Putamen (tissue), 1 donor: ENCODE measurements at regions not wholly inside any gene's neighbourhood (a gene's known extent, or its start where the extent isn't known, plus 50 kb on each side); places are given as distances from the start of the nearest gene placed in this dataset.
"Not testable (repeated sequence)": the region's sequence is repeated elsewhere in the genome, so short reads cannot be mapped to it uniquely, and the experiment has no call there.

Source experiments
- DNase-seq: peaks from one replicate; pipeline ENCODE4 v3.0.0-alpha.2; 2016; ENCODE audit warnings: low spot score

DNA sequence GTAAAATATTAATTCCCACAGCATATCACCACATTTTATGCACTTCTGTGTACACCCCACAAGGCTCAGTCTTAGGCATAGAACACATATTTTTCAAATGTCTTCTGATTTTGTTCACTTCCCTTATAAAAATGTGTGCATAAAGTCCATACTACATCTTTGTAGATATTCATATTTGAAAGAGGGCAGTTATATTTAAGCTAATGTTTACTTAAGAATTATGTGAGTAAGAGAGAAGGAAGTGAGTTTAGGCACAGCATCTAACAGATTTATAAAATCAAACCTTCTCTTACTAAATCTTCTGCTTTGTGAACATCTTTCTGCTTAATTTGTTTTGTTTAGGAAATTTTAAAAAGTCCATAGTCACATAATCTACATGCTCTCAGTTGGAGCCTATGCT, 648.1 kb downstream of the FSCB start:
- DNase-seq = no peak

DNA sequence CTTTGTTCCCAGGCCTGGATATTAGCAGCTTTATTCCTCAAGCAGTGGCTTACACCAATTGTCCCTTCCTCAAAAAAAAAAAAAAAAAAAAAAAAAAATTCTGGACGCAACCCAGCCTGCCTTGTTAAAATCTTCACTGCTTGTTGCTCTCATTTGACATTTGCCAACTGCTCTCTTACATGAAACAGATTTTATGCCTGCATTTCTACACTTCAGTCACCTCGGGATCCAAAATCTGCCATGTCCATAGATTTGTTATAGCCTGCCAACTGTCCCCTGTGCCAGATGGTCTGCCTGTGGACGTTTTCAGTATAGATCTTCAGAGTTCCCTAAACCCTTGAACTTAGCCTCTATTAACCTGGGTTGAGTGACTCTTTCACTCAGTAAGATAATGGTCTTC, 651.5 kb downstream of the FSCB start:
- no peak for DNase-seq

DNA sequence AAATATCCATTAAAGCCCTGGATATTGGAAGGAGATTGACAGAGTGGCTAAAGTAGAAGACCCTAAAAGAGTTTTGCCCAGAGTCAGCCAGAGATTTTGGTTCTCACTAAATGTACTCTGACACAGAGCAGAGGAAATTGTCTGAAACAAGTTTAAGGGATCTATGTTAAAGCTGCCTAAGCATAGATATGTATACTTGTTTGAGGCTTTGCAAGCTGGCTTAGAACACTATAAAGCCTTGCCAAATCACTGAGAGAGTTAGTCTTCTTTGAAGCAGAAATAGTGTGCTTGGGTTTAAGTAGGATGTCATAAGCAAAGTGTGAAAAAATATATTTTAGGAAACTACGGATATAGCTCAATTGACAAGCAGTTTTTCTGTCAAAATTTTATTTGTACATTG, 653.5 kb downstream of the FSCB start:
- DNase-seq = no peak

DNA sequence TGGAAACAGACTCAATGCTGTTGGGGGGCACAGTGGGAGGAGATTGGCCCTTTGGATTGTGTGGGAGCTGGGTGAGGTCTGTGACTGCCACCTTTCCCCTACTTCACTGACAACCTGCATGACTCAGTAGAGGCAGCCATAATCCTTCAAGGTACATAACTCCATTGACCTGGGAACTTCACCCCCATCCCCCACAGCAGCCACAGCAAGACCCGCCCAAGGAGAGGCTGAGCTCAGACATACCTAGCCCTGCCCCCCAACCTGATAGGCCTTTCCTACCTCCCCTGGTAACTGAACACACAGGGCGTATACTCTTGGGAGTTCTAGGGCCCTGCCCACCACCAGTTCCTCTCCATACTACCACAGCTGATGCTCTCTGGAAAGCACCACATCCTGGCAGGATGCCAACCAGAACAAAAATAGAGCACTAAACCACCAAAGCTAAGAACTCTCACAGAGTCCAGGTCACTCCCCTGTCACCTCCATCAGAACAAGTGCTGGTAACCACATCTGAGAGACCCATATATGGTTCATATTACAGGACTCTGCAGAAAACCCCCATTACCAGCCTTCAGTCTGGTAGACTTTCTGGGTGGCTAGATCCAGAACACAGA, 703.9 kb downstream of the FSCB start:
- DNase-seq = no peak

DNA sequence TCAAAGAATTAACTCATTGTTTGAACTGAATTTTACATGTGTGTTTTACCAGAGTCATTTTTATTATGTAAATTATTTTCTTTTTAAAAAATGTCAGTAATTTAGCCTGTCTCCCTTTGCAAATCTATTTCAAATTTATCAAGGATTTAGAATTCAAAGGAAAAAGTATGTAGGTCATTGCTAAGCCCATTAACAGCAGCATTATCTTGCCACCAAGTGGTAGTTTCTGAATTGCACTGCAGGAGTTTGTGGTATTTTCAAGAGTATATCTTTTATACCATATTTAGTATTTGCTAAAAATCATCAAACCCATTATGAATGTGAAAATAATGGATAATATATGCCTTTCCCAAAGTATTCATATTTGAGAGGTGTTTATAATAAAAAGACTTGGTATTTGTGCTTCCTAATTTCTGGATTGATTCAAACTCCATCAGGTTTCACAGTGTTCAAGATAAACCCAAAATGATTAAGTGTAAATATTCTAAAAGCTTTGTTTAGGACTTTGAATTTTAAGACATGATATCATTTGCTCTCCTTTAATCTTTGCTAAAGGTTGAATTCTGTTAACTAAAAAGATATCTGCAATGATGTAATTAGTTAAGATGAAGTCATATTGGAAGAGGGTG, 711.4 kb downstream of the FSCB start:
- peak; percentile 8 for DNase-seq

DNA sequence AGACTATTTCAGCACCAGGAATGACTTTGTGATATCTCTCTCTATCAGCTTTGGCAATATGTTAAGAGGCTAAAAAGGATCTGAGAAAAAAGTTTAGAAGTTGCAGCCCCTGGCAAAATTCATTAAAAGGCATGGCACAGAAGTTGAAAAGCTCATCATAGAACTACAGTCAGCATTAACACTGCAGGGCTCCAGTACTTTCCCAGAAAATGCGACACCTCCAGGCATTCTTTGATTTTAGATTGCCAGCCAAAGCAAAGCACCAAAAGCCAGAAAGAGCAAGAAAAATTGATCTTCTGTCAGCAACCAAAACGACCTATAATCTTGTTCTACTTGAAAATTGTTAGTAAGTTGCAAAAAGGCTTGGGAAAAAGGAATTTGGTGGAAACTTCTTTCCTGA, 713.5 kb downstream of the FSCB start:
- no peak for DNase-seq

DNA sequence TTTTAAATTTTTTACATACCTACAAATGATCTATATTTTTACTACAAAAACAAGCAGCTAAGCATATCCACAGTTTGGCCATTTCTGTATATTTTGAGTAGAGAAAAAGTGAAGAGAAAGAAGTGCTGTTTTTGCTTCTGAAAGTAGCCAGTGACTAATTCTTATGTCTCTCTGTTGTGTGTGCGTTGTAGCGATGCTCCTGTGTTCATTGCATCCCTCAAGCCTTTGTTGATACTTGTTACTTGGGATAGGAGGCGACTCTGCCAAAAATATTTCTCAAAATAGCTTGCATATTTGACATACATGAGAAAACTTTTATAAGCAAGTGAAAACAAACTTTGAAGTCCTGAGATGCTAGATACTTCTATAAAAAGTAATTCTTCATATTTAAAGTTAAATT, 714.1 kb downstream of the FSCB start:
- DNase-seq = no peak

DNA sequence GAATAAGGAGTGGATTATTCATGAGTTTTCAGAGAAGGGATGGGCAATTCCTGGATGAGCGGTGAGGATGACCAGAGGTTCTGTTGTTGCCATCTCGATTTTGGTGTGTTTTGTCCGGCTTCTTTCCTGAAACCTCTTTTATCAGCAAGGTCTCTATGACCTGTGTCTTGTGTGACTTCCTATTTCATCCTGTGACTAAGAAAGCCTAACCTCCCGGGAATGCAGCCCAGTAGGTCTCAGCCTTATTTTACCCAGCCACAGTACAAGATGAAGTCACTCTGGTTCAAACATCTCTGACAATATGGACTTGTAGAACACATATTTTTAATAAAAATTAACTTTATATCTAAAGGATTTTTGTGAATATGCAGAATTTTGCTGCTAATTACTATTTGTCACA, 716.4 kb downstream of the FSCB start:
- DNase-seq = no peak

DNA sequence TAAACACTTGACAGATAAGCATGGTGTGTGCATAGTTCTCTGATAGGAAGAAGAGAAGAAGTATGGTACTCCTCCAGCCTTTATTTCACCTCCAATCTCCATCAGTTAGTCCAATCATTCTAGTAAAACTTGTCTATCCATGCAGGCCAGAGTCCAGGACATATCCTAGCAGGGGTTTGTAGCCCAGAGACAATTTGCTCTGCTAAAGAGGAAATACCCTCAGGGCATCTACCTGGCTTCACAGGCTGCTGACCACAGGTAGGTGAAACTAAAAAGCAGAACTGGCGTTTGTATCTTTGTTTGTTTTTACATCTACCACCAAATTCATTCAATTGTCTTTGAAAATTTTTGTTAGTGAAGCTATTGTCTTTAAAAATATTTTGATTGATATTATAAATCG, 717.6 kb downstream of the FSCB start:
- DNase-seq = no peak

DNA sequence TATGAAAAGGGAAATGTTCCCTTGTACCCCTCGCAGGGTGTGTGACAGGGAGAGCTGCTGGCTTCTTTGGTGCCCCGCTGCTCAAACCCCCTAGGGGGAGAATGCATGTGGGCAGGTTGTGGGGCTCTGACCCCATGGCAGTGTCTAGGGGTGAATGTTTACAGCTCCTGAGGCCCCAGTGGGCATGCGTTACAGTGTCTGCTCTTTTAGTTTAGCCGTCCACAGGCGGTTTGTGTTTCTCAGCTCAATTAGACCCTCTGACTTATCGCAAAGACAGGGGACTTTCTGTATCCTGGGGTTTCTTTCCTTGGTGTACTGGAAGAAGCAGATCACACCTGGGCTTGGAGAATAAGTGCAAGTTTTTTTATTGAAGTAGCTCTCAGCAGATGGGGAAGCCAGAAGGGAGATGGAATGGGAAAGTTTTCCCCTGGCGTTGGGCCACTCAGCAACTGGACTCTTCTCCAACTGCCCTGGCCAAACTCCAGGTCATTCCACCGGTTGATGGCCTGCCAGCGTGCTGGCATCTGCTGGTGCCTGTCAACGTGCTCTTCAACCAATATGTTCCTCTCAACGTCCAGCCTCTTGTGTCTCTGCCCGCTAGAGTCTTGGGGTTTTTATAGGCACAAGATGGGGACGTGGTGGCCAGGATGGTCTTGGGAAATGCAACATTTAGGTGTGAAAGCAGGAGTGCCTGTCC, 720.9 kb downstream of the FSCB start:
- no peak for DNase-seq

DNA sequence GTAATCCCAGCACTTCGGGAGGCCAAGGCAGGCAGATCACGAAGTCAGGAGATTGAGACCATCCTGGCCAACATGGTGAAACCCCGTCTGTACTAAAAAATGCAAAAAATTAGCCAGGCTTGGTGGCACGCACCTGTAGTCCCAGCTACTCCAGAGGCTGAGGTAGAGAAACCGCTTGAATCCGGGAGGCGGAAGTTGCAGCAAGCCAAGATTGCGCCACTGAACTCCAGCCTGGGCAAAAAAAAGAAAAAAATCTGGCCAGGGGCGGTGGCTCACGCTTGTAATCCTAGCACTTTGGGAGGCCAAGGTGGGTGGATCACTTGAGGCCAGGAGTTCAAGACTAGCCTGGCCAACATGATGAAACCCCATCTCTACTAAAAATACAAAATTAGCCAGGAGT, 722.7 kb downstream of the FSCB start:
- not testable (repeated sequence) for DNase-seq

DNA sequence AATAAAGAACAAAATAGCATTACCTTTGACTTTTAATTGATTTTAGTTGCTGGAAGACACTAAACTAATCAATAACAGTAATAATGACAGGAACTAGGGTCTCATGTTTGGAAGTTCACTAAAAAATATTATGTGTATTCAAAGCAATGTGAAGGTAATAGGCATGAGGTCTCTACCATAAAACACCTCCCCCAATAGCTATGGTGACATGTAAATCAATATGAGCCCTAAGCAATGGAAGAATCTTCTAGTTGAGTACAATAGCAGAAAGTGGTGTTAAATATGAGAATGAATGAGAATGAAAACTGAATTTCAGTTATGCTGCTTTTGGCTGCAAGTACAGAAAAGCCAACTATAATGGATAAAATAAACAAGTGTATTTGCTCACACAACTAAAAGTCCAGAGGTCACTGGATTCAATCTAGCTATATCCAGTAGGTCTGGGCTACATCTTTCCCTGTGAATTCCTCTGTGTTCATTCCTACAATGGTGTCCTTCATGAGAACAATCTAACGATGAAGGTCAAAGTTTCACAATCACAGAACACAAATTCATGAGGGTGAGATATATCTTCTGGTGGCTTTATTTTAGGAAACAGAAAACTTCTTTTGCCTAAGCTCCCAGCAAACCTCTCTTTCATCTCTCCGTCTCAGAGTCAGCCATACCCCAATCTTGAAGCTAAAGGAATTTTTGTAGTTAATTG, 728.0 kb downstream of the FSCB start:
- DNase-seq = no peak

DNA sequence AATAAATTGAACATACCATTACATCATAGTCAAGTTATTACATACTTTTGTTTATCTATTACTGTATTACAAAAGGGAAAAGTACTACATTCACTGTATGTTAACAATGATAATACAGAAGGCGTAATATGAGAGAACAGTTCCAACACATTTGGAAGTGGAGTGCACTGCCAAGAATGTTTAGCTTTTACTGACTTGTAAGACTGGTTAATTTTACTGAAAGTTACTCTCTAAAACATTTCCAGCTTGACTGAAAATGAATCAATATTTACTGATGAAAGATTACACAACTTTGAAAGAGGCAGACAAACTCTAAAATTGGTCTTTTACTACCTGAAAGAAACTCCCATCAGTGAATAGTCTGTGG, 728.5 kb downstream of the FSCB start:
- no peak for DNase-seq

DNA sequence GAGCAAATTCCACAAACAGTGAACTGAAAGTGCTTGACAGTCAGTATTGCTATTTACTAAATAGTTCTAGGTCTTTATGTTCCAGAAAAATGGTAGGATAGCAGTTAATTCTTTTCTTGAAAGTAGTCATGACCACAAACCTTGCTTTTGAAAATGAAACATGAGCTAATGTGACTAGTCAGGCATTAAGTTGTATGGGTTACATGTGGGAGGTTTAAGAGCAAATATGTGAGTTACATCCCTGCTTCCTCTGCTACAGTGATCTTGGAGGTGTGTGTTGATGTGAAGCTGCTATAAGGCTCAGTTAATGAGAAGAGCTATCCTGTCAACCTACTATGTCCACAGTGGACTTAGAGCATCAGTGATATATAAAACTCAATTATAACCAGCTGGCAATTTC, 741.6 kb downstream of the FSCB start:
- DNase-seq = no peak

DNA sequence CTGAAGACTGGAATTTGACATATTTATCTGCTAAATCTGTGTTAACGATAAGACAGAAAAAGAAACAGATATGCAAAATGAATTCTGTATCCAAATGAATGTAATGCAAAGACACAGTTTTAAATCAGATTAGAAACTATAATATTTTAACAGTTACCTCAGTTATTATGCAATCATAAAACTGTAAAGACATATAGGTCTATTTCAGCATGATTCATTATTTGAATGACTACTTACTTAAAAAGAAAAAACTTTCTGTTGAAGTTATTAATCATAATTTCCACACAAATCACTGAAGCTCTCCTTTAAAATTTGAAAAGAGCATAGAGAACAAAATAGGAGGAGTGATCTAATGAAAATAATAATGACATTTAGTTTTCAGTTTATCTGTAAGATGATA, 742.6 kb downstream of the FSCB start:
- no peak for DNase-seq

DNA sequence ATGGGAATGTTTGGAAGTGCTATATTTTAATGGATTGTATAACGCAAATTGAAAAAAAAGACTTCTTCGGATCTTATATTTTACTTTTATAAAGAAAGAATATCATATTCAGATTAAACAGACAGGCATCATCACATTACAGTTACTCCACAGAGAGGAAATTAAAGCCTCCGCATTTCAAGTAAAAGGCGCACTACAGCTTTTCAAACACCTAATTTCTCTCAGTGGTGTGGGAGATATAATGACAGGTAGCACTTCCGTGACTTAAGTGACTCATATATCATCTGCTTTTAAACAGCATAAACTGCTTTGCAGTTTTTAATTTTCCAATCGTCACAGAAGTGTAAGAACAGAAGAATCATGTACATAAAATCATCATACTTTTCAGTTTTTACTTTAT, 751.4 kb downstream of the FSCB start:
- DNase-seq = peak; percentile 35

DNA sequence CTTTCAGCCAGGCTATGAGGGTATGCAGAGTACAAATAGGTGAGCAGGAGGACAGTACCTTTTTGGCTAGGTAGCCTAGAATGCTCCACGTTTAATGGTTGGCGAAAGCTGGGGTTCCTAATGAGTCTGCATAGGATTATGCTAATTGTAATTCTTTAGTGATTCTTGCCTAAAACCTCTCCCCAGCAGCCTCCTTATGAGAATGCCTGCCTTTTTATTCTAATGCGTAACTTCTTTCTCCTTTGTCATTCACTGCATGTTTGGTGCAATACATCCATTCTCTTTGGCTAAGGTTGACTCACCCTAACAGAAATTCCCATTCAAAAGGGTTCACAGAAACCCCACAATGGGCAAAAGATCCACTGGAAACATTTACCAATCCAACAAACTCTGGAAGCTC, 752.2 kb downstream of the FSCB start:
- DNase-seq = no peak

DNA sequence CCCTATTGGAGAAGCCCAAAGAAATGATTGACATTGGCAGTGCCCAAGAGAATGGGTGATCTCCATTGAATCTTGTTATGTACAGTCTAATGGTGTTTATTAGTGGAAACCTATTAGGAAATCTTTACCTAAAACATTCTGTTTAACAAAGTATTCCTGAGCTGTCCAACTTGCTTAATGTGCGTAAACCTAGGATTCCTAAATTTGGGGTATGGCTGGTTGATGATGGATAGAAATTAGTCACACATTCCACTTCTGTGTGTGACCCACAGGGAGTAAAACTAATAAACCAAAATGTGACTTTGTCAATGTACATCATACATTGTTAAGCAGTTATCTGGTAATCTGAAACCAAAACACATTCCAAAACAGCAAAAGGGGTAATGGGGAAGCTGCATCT, 761.3 kb downstream of the FSCB start:
- DNase-seq = no peak

DNA sequence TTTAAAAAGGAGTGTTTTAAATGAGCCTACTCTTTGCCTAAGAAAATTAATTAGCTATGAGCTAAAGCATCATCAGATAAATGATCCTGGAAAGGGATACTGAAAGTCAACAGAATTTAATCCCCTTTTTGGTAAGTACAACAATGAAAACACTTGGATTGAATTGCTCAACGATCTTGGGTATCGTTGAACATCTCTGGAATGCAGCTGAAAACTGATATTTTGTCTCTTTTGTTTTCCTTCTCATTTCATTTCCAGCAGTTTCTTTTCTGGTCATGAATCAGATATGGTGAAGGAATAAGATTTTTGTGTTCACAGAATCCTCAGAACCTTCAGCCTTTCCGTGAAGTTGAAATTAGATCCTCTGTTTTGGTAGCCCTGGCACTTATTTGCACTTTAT, 771.2 kb downstream of the FSCB start:
- no peak for DNase-seq

DNA sequence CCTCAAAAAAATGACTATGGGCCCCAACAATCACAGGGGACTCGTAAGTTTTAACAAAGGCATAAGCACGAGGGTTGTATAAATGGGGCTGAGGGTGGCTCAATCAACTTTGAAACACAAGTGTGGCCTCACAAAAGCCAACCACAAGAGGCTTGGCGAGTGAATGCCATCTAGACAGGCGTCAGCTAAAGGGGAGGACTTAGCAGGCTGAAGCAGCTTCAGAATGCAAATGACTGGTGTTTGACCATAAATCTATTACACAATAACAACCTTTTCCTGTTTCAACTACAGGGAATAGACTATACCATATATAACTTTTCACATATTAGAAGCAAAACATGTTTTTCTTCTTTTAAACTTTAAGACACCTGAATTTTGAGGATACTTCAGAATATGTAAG, 777.9 kb downstream of the FSCB start:
- DNase-seq = no peak

DNA sequence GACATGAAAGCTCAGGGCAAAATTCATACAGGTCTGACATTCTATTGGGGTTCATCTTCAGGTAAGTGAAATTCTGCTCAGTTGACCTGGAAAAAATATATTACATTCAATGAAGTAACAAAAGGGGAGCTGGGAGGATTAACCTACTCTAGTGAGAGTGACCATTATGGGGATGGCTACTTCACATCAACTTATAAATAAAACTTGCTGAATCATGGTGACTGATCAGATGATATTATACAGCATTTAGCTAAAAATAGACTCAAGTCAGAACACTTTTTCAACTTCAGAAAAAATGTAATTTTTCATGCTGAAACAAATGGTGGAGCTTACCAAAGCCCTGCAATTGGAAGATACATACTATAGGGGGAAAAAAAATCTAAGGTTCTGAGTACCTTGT, 800.2 kb downstream of the FSCB start:
- DNase-seq = no peak

DNA sequence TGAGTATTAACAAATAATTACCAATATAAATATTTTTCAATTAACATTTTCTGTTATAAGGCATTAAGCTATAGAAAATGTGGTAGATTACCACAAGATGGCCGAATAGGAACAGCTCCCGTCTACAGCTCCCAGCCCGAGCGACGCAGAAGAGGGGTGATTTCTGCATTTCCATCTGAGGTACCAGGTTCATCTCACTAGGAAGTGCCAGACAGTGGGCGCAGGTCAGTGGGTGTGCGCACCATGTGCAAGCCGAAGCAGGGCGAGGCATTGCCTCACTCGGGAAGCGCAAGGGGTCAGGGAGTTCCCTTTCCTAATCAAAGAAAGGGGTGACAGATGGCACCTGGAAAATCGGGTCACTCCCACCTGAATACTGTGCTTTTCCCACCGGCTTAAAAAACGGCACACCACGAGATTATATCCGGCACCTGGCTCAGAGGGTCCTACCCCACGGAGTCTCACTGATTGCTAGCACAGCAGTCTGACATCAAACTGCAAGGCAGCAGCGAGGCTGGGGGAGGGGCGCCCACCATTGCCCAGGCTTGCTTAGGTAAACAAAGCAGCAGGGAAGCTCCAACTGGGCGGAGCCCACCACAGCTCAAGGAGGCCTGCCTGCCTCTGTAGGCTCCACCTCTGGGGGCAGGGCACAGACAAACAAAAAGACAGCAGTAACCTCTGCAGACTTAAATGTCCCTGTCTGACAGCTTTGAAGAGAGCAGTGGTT, 808.4 kb downstream of the FSCB start:
- DNase-seq = not testable (repeated sequence)

DNA sequence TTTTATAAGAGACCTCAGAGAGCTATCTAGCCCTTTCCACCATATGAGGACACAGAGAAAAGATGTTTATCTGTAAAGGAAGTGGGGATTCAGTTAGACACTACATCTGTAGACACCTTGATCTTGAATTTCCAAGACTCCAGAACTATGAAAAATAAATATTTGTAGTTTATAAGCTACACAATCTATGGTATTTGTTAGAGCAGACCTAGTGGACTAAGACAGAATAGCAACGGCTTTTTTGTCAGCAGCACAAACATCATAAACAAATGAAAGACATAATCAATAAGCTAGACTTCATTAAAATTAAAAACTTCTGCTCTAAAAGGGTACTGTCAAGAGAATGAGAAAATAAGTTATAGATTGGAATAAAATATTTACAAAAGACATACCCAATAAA, 810.1 kb downstream of the FSCB start:
- DNase-seq = no peak
